ENCODE measurements at regions not wholly inside any gene's neighbourhood (a gene's known extent, or its start where the extent isn't known, plus 50 kb on each side); places are given as distances from the start of the nearest gene placed in this dataset.

DNA sequence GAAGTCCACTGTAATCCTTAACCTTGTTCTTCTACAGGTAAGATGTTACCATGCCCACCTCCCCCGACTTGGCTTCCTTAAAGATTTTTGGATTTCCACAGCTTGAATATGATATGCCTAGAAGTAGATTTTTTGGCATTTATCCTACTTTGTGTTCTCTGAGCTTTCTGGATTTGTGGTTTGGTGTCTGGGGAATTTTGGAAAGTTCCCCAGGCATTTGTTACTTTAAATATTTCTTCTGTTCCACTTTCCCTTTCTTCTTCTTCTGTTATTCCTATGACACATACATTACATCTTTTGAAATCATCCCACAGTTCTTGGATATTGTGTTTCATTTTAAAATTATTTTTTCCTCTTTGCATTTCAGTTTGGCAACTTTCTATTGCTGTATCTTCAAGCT lies 122.1 kb upstream of the TMEM108 start:
- in situ Hi-C loops (cut with MboI; ENCODE audit: low sequenced_read_pairs in 4 of 4): no loop called here
- H3K27ac ChIP-seq: no peak overlapping the region
- H3K27me3 ChIP-seq: no peaks in the 10 kb centered on the region
- no peak overlapping the region for H3K4me3 ChIP-seq
- DNase-seq (no peak), ATAC-seq (no peak)
- TF ChIP-seq, protein P1, sequence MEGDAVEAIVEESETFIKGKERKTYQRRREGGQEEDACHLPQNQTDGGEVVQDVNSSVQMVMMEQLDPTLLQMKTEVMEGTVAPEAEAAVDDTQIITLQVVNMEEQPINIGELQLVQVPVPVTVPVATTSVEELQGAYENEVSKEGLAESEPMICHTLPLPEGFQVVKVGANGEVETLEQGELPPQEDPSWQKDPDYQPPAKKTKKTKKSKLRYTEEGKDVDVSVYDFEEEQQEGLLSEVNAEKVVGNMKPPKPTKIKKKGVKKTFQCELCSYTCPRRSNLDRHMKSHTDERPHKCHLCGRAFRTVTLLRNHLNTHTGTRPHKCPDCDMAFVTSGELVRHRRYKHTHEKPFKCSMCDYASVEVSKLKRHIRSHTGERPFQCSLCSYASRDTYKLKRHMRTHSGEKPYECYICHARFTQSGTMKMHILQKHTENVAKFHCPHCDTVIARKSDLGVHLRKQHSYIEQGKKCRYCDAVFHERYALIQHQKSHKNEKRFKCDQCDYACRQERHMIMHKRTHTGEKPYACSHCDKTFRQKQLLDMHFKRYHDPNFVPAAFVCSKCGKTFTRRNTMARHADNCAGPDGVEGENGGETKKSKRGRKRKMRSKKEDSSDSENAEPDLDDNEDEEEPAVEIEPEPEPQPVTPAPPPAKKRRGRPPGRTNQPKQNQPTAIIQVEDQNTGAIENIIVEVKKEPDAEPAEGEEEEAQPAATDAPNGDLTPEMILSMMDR (IDR thresholded peaks at IDR 0.05 in 4 of 5, conservative IDR thresholded peaks at IDR 0.05 in 1 of 5): no peak
- no peak for TF ChIP-seq POLR2A (IDR thresholded peaks at IDR 0.05)
- H3K4me1 ChIP-seq: no peaks in the 10 kb centered on the region
- intact Hi-C loops (cut with DNase I; ENCODE audit: low total_unique reads): no loop called here
- H3K36me3 ChIP-seq: no peaks in the 10 kb centered on the region
- no peaks in the 10 kb centered on the region for H3K9me3 ChIP-seq

DNA sequence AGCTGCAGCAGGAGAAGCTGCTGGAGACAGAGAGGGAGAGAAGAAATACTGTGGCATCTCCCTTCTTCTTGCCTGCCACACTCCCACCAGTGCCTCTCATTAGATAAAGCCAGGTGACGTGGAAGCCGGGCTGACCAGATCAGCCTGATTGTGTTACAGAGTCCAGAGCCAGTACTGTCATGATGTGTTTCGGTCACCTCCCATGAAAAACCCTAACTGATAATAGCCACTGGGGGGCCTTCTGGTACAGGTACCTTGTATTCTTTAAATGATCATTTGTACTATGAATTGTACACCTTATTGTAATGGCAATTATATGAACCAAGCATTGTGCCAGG lies 125.8 kb upstream of the TMEM108 start:
- H3K4me1 ChIP-seq: no peaks in the 10 kb centered on the region
- TF ChIP-seq, protein P1 (IDR thresholded peaks at IDR 0.05 in 4 of 5, conservative IDR thresholded peaks at IDR 0.05 in 1 of 5): no peak
- TF ChIP-seq POLR2A (IDR thresholded peaks at IDR 0.05): no peak
- H3K9me3 ChIP-seq: no peaks in the 10 kb centered on the region
- in situ Hi-C loops (cut with MboI; ENCODE audit: low sequenced_read_pairs in 4 of 4) (no loop called here), intact Hi-C loops (cut with DNase I; ENCODE audit: low total_unique reads) (no loop called here)
- DNase-seq (no peak), ATAC-seq (no peak)
- H3K27me3 ChIP-seq: no peaks in the 10 kb centered on the region
- no peak overlapping the region for H3K27ac ChIP-seq
- no peaks in the 10 kb centered on the region for H3K36me3 ChIP-seq
- no peak overlapping the region for H3K4me3 ChIP-seq

DNA sequence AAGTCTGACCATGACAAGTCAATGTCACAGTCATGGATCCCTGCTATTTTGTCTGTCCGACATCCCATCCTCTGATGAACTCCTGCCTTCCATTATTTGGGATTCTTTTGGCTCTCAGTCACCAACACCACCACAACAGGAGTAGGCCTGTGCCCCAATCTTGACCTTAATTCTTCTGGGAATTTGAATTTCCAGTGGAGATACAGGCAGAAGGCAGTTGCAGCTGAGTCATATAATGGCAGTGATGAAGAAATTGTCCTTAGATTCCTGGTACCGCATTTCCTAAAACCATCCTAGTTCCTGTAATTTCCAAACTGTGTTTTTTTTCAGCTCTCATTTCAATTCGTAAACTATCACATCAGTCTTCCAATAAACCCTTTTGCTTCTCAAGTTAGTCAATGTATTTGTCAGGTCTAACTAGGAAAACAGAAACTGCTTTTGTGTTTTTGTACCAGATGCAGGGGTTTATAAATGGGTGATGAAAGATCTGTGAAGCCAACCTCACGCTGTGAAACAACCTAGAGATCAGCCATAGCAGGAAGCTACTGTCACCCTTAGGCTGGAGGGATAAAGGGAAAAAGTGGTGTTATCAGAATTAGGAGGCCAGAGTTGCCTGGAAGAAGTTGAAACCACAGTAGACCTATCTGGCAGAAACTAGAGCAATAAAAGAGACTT lies 126.3 kb upstream of the TMEM108 start:
- DNase-seq (no peak), ATAC-seq (no peak)
- in situ Hi-C loops (cut with MboI; ENCODE audit: low sequenced_read_pairs in 4 of 4): no loop called here
- no peak for TF ChIP-seq POLR2A (IDR thresholded peaks at IDR 0.05)
- TF ChIP-seq, protein P1 (IDR thresholded peaks at IDR 0.05 in 4 of 5, conservative IDR thresholded peaks at IDR 0.05 in 1 of 5): no peak
- H3K4me1 ChIP-seq: no peaks in the 10 kb centered on the region
- no peak overlapping the region for H3K27ac ChIP-seq
- H3K9me3 ChIP-seq: no peaks in the 10 kb centered on the region
- no peak overlapping the region for H3K4me3 ChIP-seq
- intact Hi-C loops (cut with DNase I; ENCODE audit: low total_unique reads): no loop called here
- H3K27me3 ChIP-seq: no peaks in the 10 kb centered on the region
- H3K36me3 ChIP-seq: no peaks in the 10 kb centered on the region

DNA sequence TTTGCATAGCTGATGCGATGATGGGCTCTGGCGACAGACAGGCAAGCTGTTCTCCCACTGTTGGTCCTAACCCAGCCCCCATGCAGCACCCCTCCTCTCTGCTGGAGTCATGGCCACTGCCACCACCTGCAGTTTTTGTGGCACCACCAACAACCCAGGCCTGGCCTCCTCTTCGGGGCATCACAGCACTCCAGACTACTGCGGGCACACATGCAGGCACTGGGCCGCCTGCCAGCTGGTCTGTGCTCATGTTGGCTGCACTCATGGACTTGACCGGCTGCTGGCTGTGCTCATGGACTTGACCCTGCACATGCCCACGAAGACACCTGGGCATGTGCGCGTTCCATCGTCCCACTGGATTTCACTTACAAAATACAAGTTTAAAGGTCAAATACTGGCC lies 130.9 kb upstream of the TMEM108 start:
- Histone ChIP-seq H3K27me3 (no peaks in the 10 kb centered on the region), H3K27ac (no peak overlapping the region), H3K4me1 (no peaks in the 10 kb centered on the region), H3K36me3 (no peaks in the 10 kb centered on the region), H3K9me3 (no peaks in the 10 kb centered on the region), H3K4me3 (no peak overlapping the region)
- in situ Hi-C loops (cut with MboI; ENCODE audit: low sequenced_read_pairs in 4 of 4) (no loop called here), intact Hi-C loops (cut with DNase I; ENCODE audit: low total_unique reads) (no loop called here)
- no peak for ATAC-seq
- DNase-seq: no peak
- TF ChIP-seq POLR2A (IDR thresholded peaks at IDR 0.05): no peak
- TF ChIP-seq, protein P1 (IDR thresholded peaks at IDR 0.05 in 4 of 5, conservative IDR thresholded peaks at IDR 0.05 in 1 of 5): no peak

DNA sequence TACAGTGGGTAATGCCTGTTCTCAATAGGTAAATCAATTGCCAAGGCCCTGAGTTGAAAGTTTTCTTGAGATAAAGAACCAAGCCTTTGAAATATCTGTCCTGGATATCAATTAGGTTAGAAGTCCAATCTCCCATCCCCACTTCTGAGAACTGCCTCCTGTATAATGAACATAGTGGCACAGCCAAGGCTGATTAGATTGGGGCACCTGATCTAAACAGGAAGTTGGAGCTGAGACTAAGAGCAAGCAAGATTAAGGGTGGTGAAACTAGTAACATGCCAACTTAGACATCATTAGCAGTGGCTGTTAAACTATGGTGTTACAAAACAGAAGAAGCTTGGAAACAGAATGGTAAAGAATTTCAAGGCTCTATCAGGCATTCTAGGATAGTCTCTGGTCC lies 137.7 kb upstream of the TMEM108 start:
- Histone ChIP-seq H3K4me1 (no peaks in the 10 kb centered on the region), H3K36me3 (no peaks in the 10 kb centered on the region), H3K27ac (no peak overlapping the region), H3K9me3 (no peaks in the 10 kb centered on the region), H3K27me3 (no peaks in the 10 kb centered on the region), H3K4me3 (no peak overlapping the region)
- intact Hi-C loops (cut with DNase I; ENCODE audit: low total_unique reads): no loop called here
- ATAC-seq: no peak
- no peak for DNase-seq
- TF ChIP-seq, protein P1 (IDR thresholded peaks at IDR 0.05 in 4 of 5, conservative IDR thresholded peaks at IDR 0.05 in 1 of 5): no peak
- TF ChIP-seq POLR2A (IDR thresholded peaks at IDR 0.05): no peak
- in situ Hi-C loops (cut with MboI; ENCODE audit: low sequenced_read_pairs in 4 of 4): no loop called here
